Activated B cell treated with CpG ODN at 0.5 μM for 24 hours (primary cell): ENCODE measurements at regions not wholly inside any gene's neighbourhood (a gene's known extent, or its start where the extent isn't known, plus 50 kb on each side); places are given as distances from the start of the nearest gene placed in this dataset.

Experiments
- ATAC-seq: fragments of 200-7000 bp; cut with Tn5 transposase; one replicate; pipeline ENCODE4 v1.10.0; 2021; ENCODE audit warnings: low read depth, mild to moderate bottlenecking, moderate library complexity
- CTCF ChIA-PET: fragments of 350-600 bp; sonication (Branson Sonifier 250); formaldehyde crosslinking; loops from one replicate; lab custom pipeline; 2021; ENCODE audit warnings: antibody characterized with exemption; lab: Charles Lee
- POLR2A ChIA-PET: fragments of 350-600 bp; sonication (Branson Sonifier 250); formaldehyde crosslinking; loops from one replicate; lab custom pipeline; 2021; ENCODE audit warnings: antibody characterized with exemption; lab: Charles Lee
- DNase-seq: peaks from one replicate; pipeline ENCODE4 v3.0.0; 2022
- H3K27ac Mint-ChIP-seq: one replicate; pipeline ENCODE4 v1.8.0; 2020; ENCODE audit warnings: mixed read lengths
- H3K27me3 Mint-ChIP-seq: one replicate; pipeline ENCODE4 v1.8.0; 2021; ENCODE audit warnings: mixed read lengths
- H3K36me3 Mint-ChIP-seq: one replicate; pipeline ENCODE4 v1.8.0; 2021; ENCODE audit warnings: low read depth, mixed read lengths
- H3K4me1 Mint-ChIP-seq: one replicate; pipeline ENCODE4 v1.8.0; 2021; ENCODE audit warnings: mixed read lengths
- H3K4me3 Mint-ChIP-seq: one replicate; pipeline ENCODE4 v1.8.0; 2020; ENCODE audit warnings: mild to moderate bottlenecking, mixed read lengths
- H3K9me3 Mint-ChIP-seq: one replicate; pipeline ENCODE4 v1.8.0; 2020; ENCODE audit warnings: mixed read lengths
- CTCF ChIP-seq: fragments of 200-600 bp; IDR thresholded peaks from one replicate; pipeline ENCODE4 v1.8.0; 2022; ENCODE audit warnings: antibody characterized with exemption, mild to moderate bottlenecking
- intact Hi-C: fragments of 100-400 bp; cut with micrococcal nuclease; formaldehyde crosslinking; loops from one replicate; pipeline ENCODE4 v1.15.1; 2024

- TF ChIP-seq CTCF = no peak
- ChIA-PET CTCF (no interaction called here), POLR2A (no interaction called here)
- peaks cover 4% of the 10 kb centered on the region for H3K36me3 Mint-ChIP-seq
- peaks cover 20% of the 10 kb centered on the region for H3K9me3 Mint-ChIP-seq
- H3K27ac Mint-ChIP-seq = no peak overlapping the region
- H3K27me3 Mint-ChIP-seq = no peaks in the 10 kb centered on the region
- ATAC-seq (no peak), DNase-seq (no peak)
- peaks cover 47% of the 10 kb centered on the region for H3K4me1 Mint-ChIP-seq
- intact Hi-C loops = no loop called here
- H3K4me3 Mint-ChIP-seq = no peak overlapping the region
Observed at GRCh38 chr6:156030053-156030452, 574.4 kb upstream of the NOX3 start.

GRCh38 chr6:156029286-156029985, 573.8 kb upstream of the NOX3 start:
- ATAC-seq (no peak), DNase-seq (no peak)
- peaks cover 24% of the 10 kb centered on the region for H3K9me3 Mint-ChIP-seq
- peak overlapping the region; percentile 82 for H3K27ac Mint-ChIP-seq
- intact Hi-C loops = no loop called here
- TF ChIP-seq CTCF = no peak
- ChIA-PET CTCF (no interaction called here), POLR2A (no interaction called here)
- H3K4me3 Mint-ChIP-seq = no peak overlapping the region
- peaks cover 4% of the 10 kb centered on the region for H3K36me3 Mint-ChIP-seq
- peaks cover 47% of the 10 kb centered on the region for H3K4me1 Mint-ChIP-seq
- no peaks in the 10 kb centered on the region for H3K27me3 Mint-ChIP-seq

- CTCF ChIA-PET = no interaction called here
- Mint-ChIP-seq H3K9me3 (peaks cover 23% of the 10 kb centered on the region), H3K4me1 (peaks cover 47% of the 10 kb centered on the region), H3K27me3 (no peaks in the 10 kb centered on the region), H3K4me3 (peak overlapping the region; percentile 36), H3K36me3 (peaks cover 2% of the 10 kb centered on the region), H3K27ac (peak overlapping the region; percentile 82)
- DNase-seq = no peak
- POLR2A ChIA-PET = interaction anchor here (0.9 kb wide), 1 partner anchor 14 kb away, joined by 3 read pairs; no protein-coding TSS in a partner anchor
- intact Hi-C loops = no loop called here
- no peak for TF ChIP-seq CTCF
- peak; percentile 67 for ATAC-seq
Observed at GRCh38 chr6:156028335-156029131, 572.9 kb upstream of the NOX3 start.

DNA sequence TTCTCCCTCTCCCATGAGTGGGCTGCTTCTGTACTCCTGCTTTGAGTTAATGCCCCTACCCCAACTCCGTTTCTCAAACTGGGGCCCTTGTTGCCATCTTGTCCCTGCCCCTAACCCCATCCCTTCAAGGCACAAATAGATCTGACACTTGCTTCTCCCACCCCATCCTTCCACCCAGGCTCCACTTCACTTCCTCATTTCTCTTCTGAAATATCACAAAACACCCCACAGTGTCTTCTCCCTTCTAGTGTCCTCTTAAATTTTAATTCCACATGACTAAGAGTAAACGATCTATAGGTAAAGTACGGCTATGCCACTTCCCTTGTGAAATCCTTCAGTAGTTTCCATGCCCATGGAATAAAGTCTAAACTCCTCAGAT, 571.6 kb upstream of the NOX3 start:
- peak overlapping the region; percentile 0 for H3K27ac Mint-ChIP-seq
- H3K9me3 Mint-ChIP-seq = peaks cover 18% of the 10 kb centered on the region
- CTCF ChIA-PET = no interaction called here
- H3K4me1 Mint-ChIP-seq = peaks cover 46% of the 10 kb centered on the region
- POLR2A ChIA-PET = no interaction called here
- peaks cover 4% of the 10 kb centered on the region for H3K36me3 Mint-ChIP-seq
- no peak overlapping the region for H3K4me3 Mint-ChIP-seq
- intact Hi-C loops = no loop called here
- DNase-seq (no peak), ATAC-seq (no peak)
- no peaks in the 10 kb centered on the region for H3K27me3 Mint-ChIP-seq
- TF ChIP-seq CTCF = no peak

DNA sequence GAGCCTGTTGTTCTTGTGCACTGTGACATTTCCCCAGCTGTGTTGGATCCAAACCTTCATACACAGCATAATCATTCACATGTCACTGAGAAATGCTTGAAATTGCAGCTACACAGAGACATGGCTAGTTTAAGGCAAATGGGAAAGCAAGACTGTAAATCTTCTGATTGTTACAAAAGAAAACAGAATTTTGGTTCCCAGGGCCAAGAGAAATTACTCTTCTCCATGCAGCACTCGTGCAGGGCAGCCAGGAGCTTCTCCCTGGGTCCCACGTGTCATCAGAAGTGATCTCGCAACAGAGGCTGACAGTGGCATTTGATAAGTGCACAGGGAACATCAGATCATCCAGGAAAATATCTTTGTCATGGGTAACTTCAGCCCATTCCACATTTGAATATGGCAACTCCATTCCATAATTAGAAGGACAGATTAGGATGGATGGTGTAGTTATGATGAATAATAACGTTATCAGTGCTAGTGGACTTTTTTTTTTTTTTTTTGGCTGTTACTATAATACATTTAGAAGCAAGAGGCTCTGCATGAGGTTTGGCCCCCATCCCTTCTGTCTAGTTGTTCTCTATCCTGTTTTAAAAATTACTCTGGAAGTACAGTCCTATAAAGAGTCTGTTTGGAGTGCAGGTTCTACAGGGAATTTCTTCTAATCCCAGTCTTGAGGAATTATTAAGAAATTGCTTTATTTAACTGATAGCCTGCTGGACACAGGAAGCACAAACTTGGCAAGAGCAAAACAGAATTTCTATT, 571.0 kb upstream of the NOX3 start:
- H3K4me3 Mint-ChIP-seq = no peak overlapping the region
- intact Hi-C loops = no loop called here
- H3K27me3 Mint-ChIP-seq = no peaks in the 10 kb centered on the region
- POLR2A ChIA-PET = no interaction called here
- no peak for DNase-seq
- peak overlapping the region; percentile 0 for H3K27ac Mint-ChIP-seq
- peaks cover 41% of the 10 kb centered on the region for H3K4me1 Mint-ChIP-seq
- H3K36me3 Mint-ChIP-seq = peaks cover 4% of the 10 kb centered on the region
- no peak for ATAC-seq
- CTCF ChIA-PET = no interaction called here
- TF ChIP-seq CTCF = no peak
- H3K9me3 Mint-ChIP-seq = peaks cover 18% of the 10 kb centered on the region
